B cell (primary cell): ENCODE measurements at regions not wholly inside any gene's neighbourhood (a gene's known extent, or its start where the extent isn't known, plus 50 kb on each side); places are given as distances from the start of the nearest gene placed in this dataset.

Source experiments
- ATAC-seq: fragments of 200-7000 bp; cut with Tn5 transposase; one replicate; pipeline ENCODE4 v1.10.0; 2021; ENCODE audit warnings: low read depth, mild to moderate bottlenecking, moderate number of reproducible peaks, moderate library complexity
- CTCF ChIA-PET: fragments of 350-600 bp; sonication (Branson Sonifier 250); formaldehyde crosslinking; loops from one replicate; lab custom pipeline; 2021; ENCODE audit warnings: antibody characterized with exemption, inconsistent platforms; lab: Charles Lee
- POLR2A ChIA-PET: fragments of 350-600 bp; sonication (Branson Sonifier 250); formaldehyde crosslinking; loops from one replicate; lab custom pipeline; 2021; ENCODE audit warnings: antibody characterized with exemption; lab: Charles Lee
- DNase-seq: peaks from one replicate; pipeline ENCODE4 v3.0.0; 2013
- H2AFZ ChIP-seq: 2 replicates; pipeline ENCODE4 v1.6.1; 2012; ENCODE audit warnings: mild to moderate bottlenecking, low read depth, low read length; ENCODE audit not compliant: insufficient read depth, poor library complexity, severe bottlenecking
- H3K27ac ChIP-seq, 2 donors: 1 replicate in 1 of 2; 2 replicates in 1 of 2; pipeline ENCODE4 v1.5.1; 2012 to 2013; ENCODE audit warnings: low read length in 2 of 2, mild to moderate bottlenecking in 2 of 2, moderate library complexity in 1 of 2
- H3K27me3 ChIP-seq, 4 experiments: fragments of 200-600 bp in 1 of 4; sonication (generic) in 1 of 4; replicated peaks in 1 of 4; 1 replicate in 2 of 4; 2 replicates in 2 of 4; pipeline versions ENCODE4 v1.6.1 to v1.7.0; 2013 to 2016; ENCODE audit warnings: low read length in 3 of 4, mild to moderate bottlenecking in 2 of 4, mixed read lengths in 1 of 4, moderate library complexity in 1 of 4; ENCODE audit not compliant: insufficient read depth in 4 of 4, control insufficient read depth in 3 of 4; ENCODE audit errors: control extremely low read depth in 1 of 4
- H3K36me3 ChIP-seq, 2 experiments: replicated peaks in 1 of 2; 1 replicate in 1 of 2; 2 replicates in 1 of 2; pipeline versions ENCODE4 v1.6.1 to v1.7.1; 2013; ENCODE audit warnings: low read length in 1 of 2; ENCODE audit not compliant: insufficient read depth in 2 of 2, control insufficient read depth in 1 of 2; ENCODE audit errors: control extremely low read depth in 1 of 2, extremely low read depth in 1 of 2
- H3K4me1 ChIP-seq, 2 donors: fragments of 200-600 bp in 1 of 2; sonication (generic) in 1 of 2; 1 replicate in 1 of 2; 2 replicates in 1 of 2; pipeline versions ENCODE4 v1.5.1 to v1.6.1; 2013 to 2017; ENCODE audit warnings: low read length in 2 of 2; ENCODE audit not compliant: control insufficient read depth in 2 of 2, insufficient read depth in 2 of 2
- H3K4me2 ChIP-seq: replicated peaks from 2 replicates; pipeline ENCODE3; 2012; ENCODE audit warnings: mild to moderate bottlenecking, low read depth, low read length; ENCODE audit not compliant: poor library complexity, severe bottlenecking
- H3K4me3 ChIP-seq, 5 experiments: fragments of 200-600 bp in 1 of 5; sonication (generic) in 1 of 5; 1 replicate in 3 of 5; 2 replicates in 2 of 5; pipeline versions ENCODE4 v1.5.1 to v1.7.0; 2011 to 2016; ENCODE audit warnings: low read length in 4 of 5, mild to moderate bottlenecking in 4 of 5, low read depth in 2 of 5, control low read depth in 1 of 5, moderate library complexity in 1 of 5; ENCODE audit not compliant: insufficient read depth in 1 of 5; ENCODE audit errors: control extremely low read depth in 1 of 5, extremely low read depth in 1 of 5
- H3K79me2 ChIP-seq: fragments of 200-600 bp; sonication (generic); one replicate; pipeline ENCODE4 v1.6.0; 2016; ENCODE audit warnings: low read length; ENCODE audit not compliant: control insufficient read depth, insufficient read depth
- H3K9ac ChIP-seq: fragments of 200-600 bp; sonication (generic); 2 replicates; pipeline ENCODE4 v1.6.1; 2017; ENCODE audit warnings: mild to moderate bottlenecking, low read length, moderate library complexity
- H3K9me3 ChIP-seq, 3 donors: one replicate each; pipeline versions ENCODE4 v1.6.1 to v1.7.1; 2013; ENCODE audit warnings: low read length in 2 of 3; ENCODE audit not compliant: control insufficient read depth in 2 of 3, insufficient read depth in 1 of 3; ENCODE audit errors: control extremely low read depth in 1 of 3
- H4K20me1 ChIP-seq: 2 replicates; pipeline ENCODE4 v1.6.0; 2012; ENCODE audit warnings: mild to moderate bottlenecking, low read length; ENCODE audit not compliant: insufficient read depth, control insufficient read depth, poor library complexity, severe bottlenecking
- H3K27ac Mint-ChIP-seq: one replicate; pipeline ENCODE4 v1.8.0; 2021; ENCODE audit warnings: mixed read lengths
- H3K27me3 Mint-ChIP-seq: one replicate; pipeline ENCODE4 v1.8.0; 2021; ENCODE audit warnings: mixed read lengths
- H3K4me1 Mint-ChIP-seq: one replicate; pipeline ENCODE4 v1.8.0; 2021; ENCODE audit warnings: mixed read lengths
- H3K4me3 Mint-ChIP-seq: one replicate; pipeline ENCODE4 v1.8.0; 2021; ENCODE audit warnings: mixed read lengths
- H3K9me3 Mint-ChIP-seq: one replicate; pipeline ENCODE4 v1.8.0; 2022; ENCODE audit warnings: mixed read lengths; ENCODE audit not compliant: insufficient read depth
- CTCF ChIP-seq: fragments of 200-600 bp; IDR thresholded peaks from one replicate; pipeline ENCODE4 v1.8.0; 2022; ENCODE audit warnings: antibody characterized with exemption, mild to moderate bottlenecking
- EZH2 ChIP-seq: IDR thresholded peaks from 2 replicates; pipeline ENCODE4 v1.6.1; 2012; ENCODE audit warnings: borderline replicate concordance, low read depth, mild to moderate bottlenecking, moderate library complexity, low read length; ENCODE audit not compliant: insufficient read depth, poor library complexity, severe bottlenecking
- WGBS: methylation state at CpG from one replicate; pipeline ENCODE4 v1.1.5; 2013; ENCODE audit warnings: missing lambda C conversion rate; ENCODE audit not compliant: insufficient coverage; 5-methylcytosine and 5-hydroxymethylcytosine counted together
- intact Hi-C: fragments of 100-400 bp; cut with micrococcal nuclease; formaldehyde crosslinking; loops from one replicate; pipeline ENCODE4 v1.10.0; 2022

- ATAC-seq (no peak), DNase-seq (no peak)
- no peaks in the 10 kb centered on the region for H3K4me1 Mint-ChIP-seq
- Histone ChIP-seq H3K27ac (no peak overlapping the region), H3K4me3 (no peak overlapping the region), H3K79me2 (no peaks in the 10 kb centered on the region), H3K4me2 (no peak overlapping the region), H4K20me1 (no peaks in the 10 kb centered on the region), H3K4me1 (no peaks in the 10 kb centered on the region), H3K9ac (no peak overlapping the region), H3K36me3 (no peaks in the 10 kb centered on the region), H3K9me3 (no peaks in the 10 kb centered on the region), H3K27me3 (no peaks in the 10 kb centered on the region), H2AFZ (no peak overlapping the region)
- intact Hi-C loops = no loop called here
- no CpG with 5 or more reads among the region's 3 CpGs for WGBS
- H3K4me3 Mint-ChIP-seq = no peak overlapping the region
- TF ChIP-seq EZH2 (no peak), CTCF (no peak)
- no peaks in the 10 kb centered on the region for H3K9me3 Mint-ChIP-seq
- peaks cover 3% of the 10 kb centered on the region for H3K27me3 Mint-ChIP-seq
- CTCF ChIA-PET = no interaction called here
- POLR2A ChIA-PET = no interaction called here
- H3K27ac Mint-ChIP-seq = no peak overlapping the region
Measured at GRCh38 chr6:160810238-160810637, 108.2 kb downstream of the PLG start.

- H3K4me1 Mint-ChIP-seq = no peaks in the 10 kb centered on the region
- no peak overlapping the region for H3K4me3 ChIP-seq
- no peaks in the 10 kb centered on the region for H3K79me2 ChIP-seq
- WGBS = 47% methylated on average over 2 of the region's 2 CpGs
- H3K4me1 ChIP-seq = no peaks in the 10 kb centered on the region
- H3K9me3 Mint-ChIP-seq = no peaks in the 10 kb centered on the region
- no peak overlapping the region for H2AFZ ChIP-seq
- intact Hi-C loops = no loop called here
- ChIA-PET POLR2A (no interaction called here), CTCF (no interaction called here)
- DNase-seq = no peak
- no peak for TF ChIP-seq CTCF
- no peak for TF ChIP-seq EZH2
- H3K4me3 Mint-ChIP-seq = no peak overlapping the region
- H3K36me3 ChIP-seq = no peaks in the 10 kb centered on the region
- no peak overlapping the region for H3K4me2 ChIP-seq
- H3K27me3 ChIP-seq = no peaks in the 10 kb centered on the region
- H4K20me1 ChIP-seq = no peaks in the 10 kb centered on the region
- no peak overlapping the region for H3K9ac ChIP-seq
- no peaks in the 10 kb centered on the region for H3K27me3 Mint-ChIP-seq
- H3K27ac ChIP-seq = no peak overlapping the region
- H3K27ac Mint-ChIP-seq = no peak overlapping the region
- H3K9me3 ChIP-seq = no peaks in the 10 kb centered on the region
- no peak for ATAC-seq
Measured at GRCh38 chr6:160812097-160812496, 110.1 kb downstream of the PLG start.
